MV-4-11 (cell line): ENCODE measurements at regions not wholly inside any gene's neighbourhood (a gene's known extent, or its start where the extent isn't known, plus 50 kb on each side); places are given as distances from the start of the nearest gene placed in this dataset.
A peak's percentile ranks its signal among the peaks of the same experiment; 100 is the strongest.
"Not testable (repeated sequence)": the region's sequence is repeated elsewhere in the genome, so short reads cannot be mapped to it uniquely, and the experiment has no call there.

Experiments
- DNase-seq: peaks from one replicate; lab custom pipeline; 2025; lab: John Stamatoyannopoulos, UW

DNA sequence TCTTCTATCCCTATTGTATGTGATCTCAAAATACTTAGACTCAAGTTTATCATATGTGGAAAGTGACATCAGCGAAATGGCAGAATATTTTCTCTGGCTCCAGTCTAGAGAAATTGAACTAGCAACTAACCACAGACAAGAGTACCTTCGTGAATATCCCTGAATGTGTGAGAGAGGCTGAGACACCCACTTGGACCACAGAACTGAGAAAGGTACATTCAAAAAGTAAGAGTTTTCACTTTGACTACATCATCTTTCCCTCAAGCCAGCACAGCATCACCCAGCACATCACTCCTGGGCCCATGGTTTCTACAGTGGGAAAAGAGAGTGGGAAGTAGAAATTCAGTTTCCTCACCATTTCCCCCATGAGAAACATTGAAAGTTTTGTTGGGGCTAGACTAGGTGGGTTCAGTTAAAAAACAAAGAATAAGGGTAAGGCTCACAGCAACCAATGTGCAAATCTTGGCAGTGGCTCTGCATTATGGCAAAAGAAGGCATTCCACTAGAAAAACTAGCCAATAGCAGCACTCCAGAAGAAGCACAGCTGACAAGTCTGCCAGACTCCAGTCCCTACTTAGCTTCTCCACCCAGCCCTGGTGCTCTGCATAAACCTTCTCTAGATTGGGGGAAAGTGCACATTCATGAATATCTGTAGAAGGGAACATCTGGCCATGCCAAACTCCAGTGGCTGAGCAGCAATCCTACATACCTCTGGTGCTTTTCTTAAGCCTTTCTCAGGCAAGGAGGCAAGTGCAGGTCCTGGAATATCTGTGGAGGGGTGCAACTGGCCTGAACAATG lies 225.6 kb upstream of the VLDLR start:
- DNase-seq, result no peak

DNA sequence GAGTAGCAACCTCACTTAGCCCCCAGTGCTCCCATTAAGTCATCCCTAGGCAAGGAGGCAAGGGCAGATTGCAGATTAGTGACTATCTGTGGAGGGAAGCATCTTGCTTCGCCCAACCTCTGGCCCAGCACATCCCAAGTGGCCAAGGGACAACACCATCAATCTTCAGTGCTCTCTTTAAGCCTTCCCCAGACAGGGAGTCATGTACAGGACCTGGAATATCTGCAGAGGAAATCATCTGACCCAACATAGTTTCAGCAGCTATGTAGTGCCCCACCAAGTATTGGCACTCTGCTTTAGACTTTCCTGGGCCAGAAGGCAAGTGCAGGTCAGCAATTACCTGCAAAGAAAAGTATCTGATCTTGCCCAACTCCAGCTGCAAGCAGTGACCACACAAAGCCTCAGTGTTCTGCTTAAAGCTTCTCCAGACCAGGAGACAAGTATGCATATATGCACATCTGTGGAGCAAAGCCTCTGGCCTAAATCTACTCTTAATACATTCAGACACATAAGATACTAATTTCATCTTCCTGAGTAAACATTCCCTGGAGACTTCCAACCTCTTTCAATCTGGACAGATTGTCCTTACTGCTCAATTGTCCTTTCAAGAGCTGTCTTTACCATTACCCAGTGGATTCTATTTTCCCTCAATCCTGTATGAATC lies 224.8 kb upstream of the VLDLR start:
- DNase-seq, result no peak

DNA sequence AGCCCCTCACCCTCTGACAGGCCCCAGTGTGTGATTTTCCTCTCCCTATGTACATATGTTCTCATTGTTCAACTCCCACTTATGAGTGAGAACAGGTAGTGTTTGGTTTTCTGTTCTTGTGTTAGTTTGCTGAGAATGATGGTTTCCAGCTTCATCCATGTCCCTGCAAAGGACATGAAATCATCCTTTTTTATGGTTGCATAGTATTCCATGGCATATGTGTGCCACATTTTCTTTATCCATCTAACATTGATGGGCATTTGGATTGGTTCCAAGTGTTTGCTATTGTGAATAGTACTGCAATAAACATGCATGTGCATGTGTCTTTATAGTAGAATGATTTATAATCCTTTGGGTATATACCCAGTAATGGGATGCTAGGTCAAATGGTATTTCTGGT lies 223.7 kb upstream of the VLDLR start:
- DNase-seq, result not testable (repeated sequence)

DNA sequence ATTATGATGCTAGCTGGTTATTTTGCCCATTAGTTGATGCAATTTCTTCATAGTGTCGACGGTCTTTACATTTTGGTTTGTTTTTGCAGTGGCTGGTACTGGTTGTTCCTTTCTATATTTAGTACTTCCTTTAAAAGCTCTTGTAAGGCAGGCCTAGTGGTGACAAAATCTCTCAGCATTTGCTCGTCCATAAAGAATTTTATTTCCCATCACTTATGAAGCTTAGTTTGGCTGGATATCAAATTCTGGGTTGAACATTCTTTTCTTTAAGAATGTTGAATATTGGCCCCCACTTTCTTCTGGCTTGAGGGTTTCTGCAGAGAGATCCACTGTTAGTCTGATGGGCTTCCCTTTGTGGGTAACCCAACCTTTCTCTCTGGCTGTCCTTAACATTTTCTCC lies 219.8 kb upstream of the VLDLR start:
- peak; percentile 66 for DNase-seq

DNA sequence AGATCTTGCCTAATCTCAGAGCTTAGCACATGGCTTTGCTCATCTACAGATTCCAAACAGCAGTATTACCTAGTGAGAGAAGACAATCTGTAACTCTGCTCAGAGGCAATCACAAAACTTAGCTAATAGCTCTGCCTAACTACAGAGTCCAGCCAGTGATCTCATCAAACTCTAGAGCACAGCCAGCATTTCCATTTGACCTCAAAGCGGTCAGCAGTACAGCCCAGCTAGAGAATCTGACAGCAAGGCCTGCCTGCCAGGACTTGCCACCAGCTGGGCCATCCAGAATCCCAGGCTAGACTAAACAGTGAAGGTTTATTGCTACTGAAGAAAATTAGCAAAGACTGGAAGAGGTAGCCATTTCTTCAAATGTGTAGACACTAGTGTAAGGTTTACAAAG lies 217.9 kb upstream of the VLDLR start:
- no peak for DNase-seq

DNA sequence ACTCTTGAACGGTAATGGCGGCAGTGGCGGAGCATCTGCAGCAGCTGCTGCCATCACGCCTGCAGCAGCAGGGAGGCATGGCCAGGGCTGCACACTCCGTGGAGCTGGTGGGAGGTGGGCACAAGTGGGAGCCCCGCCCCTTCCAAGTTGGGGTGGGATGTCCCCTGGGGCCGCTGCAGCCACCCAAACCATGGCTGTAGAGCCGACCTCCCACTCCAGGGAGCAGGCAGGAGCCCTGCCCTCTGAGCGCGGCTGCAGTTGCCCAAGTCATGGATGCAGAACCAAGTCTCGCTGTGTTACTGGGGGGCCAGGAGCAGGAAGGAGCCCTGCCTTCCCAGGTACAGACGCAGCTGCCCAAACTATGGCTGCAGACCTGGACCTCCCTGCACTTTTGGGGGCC lies 215.3 kb upstream of the VLDLR start:
- no peak for DNase-seq

DNA sequence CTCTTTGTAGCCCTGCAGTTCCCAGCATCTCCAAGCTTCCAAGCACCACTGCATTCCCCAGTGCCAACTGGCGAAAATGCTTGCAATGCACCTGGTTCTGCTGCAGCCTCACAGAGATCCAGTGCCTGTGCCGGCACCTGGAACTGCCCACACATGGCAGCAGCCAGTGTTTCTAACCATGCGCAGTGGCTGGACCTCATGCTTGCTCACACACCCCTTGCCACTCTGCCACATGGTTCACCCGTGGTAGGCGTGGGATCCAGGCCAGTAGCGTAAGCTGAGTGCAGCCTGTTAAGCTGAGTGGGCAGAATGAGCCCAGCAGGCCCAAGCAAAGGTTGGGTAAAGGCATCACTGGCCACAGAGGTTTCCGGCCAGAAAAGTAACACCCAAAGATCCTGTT lies 214.1 kb upstream of the VLDLR start:
- no peak for DNase-seq

DNA sequence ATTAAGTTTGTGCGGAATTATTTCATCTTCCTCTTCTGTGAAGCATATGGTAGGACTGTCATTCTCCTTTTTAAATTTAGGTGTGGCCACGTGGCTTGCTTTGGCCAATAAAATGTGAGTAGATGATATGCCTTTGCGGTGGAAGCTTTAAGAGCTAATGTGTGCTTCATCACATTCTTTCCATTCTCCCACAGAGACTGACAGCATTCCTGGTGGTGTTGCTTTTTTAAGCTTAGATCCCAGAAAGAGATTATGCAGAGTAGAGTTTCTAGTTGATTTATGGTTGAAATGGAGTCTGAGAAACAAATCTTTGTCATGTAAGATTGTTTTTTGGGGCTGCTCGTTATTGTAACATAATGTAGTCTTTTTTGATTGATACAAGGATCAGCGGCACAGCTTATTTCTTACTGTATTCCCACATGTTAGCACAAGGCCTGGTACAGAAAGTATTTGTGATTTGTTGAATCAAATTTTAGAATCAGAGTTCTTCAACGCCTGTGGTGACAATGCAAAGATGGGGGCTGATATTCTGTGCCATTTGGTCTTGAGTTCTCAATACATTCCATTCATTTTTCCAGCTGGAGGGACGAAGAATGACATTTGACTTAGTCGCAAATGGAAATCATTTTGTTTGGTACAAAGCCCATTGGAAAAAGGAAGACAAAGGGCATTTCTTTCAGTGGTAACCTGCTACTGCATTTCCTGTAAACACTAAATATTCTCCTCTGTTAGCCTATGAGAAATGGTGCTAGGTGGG lies 209.9 kb upstream of the VLDLR start:
- no peak for DNase-seq

DNA sequence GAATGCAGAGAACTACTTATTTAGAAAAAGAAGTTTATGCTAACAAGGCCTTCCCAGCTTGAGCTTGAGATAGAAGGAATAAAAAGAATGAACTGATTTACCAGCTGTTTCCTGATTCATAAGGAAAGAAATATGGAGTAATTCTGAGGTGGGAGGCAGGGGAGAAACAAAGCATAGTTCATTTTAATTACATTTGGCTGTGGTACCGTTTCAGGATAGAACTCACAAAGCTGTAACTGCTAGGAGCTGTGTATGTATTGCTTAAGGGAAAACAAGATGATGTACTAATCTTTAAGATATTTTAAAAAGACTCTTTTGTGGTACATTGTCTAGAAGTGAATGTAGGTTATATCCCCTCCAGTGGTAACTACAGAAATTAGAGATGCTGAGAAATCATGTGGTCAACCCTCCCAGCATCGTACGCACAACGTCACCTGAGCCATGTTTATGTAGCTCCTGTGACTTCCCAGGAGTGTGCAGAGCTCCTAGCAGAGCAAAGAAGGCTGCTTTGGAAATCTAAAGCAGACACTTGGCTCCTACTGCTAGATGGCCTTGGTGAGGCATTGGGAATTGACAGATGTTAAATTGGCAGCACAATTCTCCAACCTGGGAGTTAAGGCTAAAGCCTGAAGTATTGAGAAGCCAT lies 208.3 kb upstream of the VLDLR start:
- DNase-seq, result no peak

DNA sequence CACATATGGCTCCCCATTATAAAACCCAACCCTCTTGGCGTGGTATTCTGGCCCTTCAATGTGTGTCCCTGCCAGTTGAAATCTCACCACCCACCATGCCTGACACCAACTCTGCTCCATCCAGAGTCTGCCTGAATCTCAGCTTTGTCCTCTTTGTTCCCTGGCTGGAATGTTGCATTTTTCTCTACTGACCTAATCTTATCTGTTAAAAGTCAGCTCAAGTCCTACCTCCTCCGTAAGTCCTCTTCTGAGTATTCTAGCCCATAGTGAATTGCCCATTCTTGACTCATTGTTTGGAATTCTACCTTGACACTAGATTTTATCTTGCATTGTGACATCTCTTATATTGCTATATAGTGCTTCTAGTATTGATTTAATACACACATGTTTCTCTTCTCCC lies 207.1 kb upstream of the VLDLR start:
- DNase-seq, result no peak

DNA sequence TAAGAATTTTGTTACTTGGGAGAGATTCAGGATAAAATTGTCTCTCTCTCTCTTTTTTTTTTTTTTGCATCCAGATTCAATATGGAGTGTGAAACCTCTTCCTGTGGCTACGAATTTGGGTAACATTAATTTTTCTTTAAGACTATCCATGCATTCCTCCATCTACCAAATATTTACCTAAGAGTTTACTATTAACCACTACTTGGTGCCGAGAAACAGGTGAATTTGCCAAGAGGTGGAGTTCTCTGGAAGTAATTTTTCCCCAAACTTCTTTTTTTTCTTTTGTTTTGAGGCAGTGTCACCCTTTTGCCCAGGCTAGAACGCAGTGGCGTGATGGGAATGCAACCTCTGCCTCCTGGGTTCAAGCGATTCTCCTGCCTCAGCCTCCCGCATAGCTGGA lies 206.3 kb upstream of the VLDLR start:
- no peak for DNase-seq

DNA sequence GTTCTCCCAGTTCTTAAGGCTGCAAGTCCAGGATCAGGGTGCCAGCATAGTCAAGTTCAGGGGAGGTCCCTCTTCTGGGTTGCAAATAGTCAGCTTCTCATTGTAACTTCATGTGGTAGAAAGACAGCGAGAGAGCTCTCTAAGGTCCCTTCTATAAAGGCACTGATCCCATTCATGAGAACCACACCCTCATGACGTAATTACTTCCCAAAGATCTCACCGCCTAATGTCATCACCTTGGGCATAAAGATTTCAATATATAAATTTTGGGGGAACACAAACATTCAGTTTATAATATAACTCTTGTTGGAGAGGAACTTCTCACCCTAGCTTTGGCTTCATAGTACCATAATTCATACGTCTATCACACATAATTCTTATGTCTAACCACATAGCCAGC lies 203.9 kb upstream of the VLDLR start:
- no peak for DNase-seq

DNA sequence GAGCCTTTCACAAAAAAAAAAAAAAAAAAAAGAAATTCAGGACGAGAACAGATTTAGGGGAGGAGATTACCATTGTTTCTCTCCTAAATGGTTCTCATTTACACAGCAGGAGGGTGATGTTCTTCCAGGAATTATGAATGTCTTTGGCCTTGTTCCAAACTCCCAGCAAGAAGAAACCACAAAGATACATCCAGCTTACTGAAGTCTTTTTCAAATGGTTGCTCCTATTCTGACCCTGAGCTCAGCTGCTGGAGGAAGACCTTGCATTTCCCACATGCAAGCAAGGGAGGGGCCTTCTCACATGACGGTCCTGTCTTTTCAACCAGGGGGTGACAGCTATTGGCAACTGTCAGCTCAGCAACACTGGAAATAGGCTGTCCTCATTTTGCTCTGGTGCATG lies 203.0 kb upstream of the VLDLR start:
- DNase-seq, result peak; percentile 31

DNA sequence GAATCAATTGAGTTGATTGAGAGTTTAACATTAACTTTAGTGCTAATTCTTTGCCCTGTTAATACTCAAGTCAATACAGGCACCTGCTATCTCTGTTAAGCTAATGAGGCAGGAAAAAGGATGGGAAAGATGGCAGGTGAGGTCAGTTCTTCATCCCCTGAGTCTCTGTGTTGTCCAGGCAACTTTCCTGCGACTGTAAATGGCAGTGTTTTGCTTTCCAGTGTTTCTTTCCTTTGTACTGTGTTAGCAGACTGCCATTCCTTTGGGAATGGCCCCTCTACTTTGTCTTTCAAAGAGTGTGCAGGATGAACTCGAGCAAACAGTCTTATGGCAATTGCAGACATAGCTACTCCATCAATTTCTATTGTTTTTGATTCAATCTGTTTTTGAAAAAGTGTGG lies 202.2 kb upstream of the VLDLR start:
- DNase-seq, result no peak

DNA sequence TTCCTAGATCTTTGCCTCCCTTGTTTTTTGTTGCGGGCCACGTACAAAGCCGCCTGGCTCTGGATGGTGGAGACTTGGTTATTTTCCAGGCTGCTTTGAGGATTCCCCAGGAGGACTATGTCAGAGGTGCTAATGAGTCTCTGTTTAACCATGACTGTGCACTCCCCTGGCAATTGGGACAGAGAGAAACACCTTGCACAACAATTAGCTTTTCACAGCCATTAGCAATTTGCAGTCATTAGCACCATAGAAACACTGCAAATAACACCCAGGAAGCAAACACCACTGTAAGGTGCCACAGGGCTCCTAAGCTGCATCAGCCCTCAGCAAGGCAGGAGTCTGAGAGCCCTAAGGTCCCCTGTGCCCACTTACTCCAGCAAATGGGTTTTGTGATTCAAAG lies 201.0 kb upstream of the VLDLR start:
- DNase-seq, result no peak

DNA sequence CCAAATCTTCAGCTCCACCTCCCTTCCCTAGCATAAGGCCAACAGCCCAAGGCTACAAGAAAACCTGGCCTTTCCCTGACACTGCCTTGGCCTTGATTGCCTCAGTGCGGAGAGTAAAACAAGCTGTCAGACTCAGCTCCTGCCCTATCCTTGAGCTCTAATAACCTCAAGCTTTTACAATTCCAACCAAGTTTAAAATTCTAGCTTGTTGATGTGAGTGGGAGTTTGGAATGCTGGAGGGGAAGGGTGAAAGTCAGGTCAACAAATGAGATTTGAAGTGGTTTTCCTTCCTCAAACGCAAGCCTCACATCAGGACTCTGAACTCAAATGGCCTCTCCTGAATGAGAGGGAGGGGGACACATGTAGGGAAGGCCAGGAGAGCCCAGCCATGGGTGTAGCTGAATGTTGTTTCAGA lies 197.0 kb upstream of the VLDLR start:
- no peak for DNase-seq

DNA sequence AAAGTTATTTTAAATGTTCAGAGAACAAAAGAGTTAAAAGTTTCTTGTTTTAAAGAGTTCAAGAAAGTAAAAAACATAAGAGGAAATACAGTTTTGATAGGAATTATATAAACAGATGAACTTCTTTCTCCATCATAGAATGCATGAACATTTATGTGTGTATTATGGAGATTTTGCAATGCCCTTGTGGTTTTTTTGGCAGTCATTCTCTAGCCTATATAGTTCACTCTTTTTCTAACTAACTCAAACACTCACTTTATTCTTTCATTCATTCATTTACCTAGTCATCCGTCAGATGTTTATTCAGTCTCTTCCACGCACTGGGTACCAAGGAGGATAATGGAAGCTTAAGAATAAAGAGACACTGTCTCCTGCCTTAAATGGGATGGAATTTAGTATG lies 195.9 kb upstream of the VLDLR start:
- no peak for DNase-seq

DNA sequence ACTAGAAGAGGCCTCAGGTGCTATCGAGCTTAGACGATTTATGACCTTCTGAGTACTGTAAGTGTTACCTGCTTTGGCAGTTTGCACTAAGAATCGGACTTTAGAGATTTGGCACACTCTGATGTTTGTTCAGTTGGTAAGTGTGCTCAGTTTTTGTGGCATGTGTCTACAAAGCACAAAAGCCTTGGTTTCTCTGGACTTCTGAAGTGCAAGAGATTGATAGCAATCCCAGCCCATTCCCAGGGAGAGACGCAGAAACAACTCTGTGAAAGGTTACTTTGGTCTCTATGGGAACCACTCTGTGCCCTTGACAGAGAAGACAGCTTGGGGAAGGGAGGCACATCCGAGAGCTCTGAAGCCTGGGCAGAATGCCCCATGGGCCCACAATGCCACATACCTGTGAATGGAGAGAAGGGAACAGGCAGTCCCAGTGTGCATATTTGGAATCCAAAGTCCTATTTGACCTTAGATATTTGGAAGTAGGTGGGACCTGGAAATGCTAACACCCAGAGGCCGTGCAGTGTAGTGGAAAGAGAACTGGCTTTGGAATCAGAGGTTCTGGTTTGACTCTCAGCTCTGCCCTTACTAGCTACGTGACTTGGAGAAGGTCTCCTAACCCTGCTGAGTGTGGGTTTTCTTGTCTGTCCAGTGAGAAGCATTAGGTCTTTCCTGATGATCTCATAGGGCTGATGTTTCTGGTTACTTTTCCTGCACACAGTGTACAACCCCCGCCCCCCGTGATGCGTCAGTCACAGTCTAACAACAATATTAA lies 194.3 kb upstream of the VLDLR start:
- DNase-seq, result no peak

DNA sequence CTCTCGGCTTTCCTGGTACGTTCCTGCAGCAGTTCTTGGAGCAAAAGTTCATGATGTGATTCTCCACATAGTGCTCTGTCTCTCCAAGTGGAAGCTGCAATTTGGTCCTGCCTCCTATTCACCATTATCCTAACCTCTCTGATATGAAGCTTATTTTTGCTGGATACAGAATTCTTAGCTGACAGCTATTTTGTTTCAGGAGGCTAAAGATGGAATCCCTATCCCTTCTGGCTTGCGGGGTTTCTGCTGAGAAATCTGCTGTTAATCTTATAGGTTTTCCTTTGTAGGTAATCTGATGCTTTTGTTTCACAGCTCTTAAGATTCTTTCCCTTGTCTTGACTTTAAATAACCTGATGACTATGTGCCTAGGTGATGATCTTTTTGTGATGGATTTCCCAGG lies 181.6 kb upstream of the VLDLR start:
- no peak for DNase-seq

DNA sequence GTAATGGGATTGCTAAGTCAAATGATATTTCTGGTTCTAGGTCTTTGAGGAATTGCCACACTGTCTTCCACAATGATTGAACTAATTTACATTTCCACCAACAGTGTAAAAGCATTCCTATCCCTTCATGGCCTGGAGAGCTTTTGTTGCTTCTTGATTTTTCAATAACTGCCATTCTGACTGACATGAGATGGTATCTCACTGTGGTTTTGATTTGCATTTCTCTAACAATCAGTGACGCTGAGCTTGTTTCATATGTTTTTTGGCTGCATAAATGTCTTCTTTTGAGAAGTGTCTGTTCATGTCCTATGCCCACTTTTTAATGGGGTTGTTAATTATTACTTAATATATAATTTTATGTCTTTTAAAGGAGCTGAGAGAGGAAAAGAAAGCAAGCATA lies 177.7 kb upstream of the VLDLR start:
- DNase-seq, result not testable (repeated sequence)

DNA sequence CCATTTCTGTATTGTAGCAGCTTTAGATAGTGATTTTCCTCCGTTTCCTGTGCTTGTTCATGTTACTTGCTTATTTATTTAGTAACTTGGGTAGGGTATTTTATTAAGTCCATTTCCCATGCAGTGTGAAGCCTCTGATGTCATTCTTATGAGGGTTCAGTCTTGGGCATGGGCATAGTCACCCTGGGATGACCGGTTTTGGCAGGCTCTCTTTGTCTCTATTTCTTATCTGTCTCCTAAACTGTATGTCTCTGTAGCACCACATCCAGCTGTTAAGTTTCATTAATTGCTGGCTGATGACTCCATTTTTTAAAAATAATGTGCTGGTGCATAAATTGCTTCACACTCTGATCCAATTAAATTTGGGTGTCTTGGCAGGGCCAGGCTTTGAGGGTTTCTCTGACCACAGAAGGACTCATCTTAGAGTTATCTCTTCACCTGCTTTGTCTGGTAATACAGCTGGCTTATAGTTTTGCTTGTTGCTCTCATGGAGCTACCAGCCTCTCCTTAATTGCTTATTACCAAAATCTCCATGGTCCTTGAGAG lies 173.3 kb upstream of the VLDLR start:
- peak; percentile 3 for DNase-seq

DNA sequence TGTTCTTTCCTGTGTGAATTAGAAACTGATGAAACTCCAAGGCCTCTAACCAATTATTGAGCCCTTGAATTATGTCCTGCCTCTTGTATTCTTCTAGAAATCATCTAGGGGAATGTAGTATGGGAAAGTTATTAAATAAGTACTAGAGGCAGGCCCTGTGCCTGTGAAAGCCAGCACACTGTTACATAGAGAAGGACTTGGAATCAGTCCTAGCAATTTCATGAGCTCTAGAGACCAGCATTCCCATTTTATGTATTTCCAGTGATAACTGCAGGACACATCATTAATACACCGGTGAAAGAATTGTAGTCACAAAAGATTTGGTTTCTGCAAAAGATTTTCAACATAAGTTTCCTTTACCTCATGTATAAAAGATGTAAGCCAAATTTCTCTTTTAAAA lies 168.5 kb upstream of the VLDLR start:
- DNase-seq, result no peak
